CD14-positive monocyte (primary cell): ENCODE measurements at regions not wholly inside any gene's neighbourhood (a gene's known extent, or its start where the extent isn't known, plus 50 kb on each side); places are given as distances from the start of the nearest gene placed in this dataset. TPM values are rescaled to one million over a fixed set of nuclear protein-coding genes. Genes with fewer than 3 reads are reported as not detected.

ENCODE experiments used
- DNase-seq, 3 donors: peaks; one replicate each; pipeline ENCODE4 v3.0.0-alpha.2; 2011 to 2022
- H2AFZ ChIP-seq: 2 replicates; pipeline ENCODE4 v1.6.0; 2012; ENCODE audit warnings: mild to moderate bottlenecking, low read depth, low read length, inconsistent platforms; ENCODE audit not compliant: insufficient read depth, poor library complexity, severe bottlenecking
- H3K27ac ChIP-seq, 2 donors: 1 replicate in 1 of 2; 2 replicates in 1 of 2; pipeline ENCODE4 v1.5.1; 2012 to 2013; ENCODE audit warnings: low read length in 2 of 2, control low read depth in 1 of 2, inconsistent platforms in 1 of 2, low read depth in 1 of 2, mild to moderate bottlenecking in 1 of 2
- H3K27me3 ChIP-seq, 2 donors: one replicate each; pipeline versions ENCODE4 v1.6.0 to v1.6.1; 2011 to 2013; ENCODE audit warnings: low read length in 2 of 2; ENCODE audit not compliant: control insufficient read depth in 2 of 2, insufficient read depth in 2 of 2
- H3K36me3 ChIP-seq, 2 donors: replicated peaks in 1 of 2; 1 replicate in 1 of 2; 2 replicates in 1 of 2; pipeline versions ENCODE4 v1.5.1 to v1.6.1; 2012 to 2013; ENCODE audit warnings: low read length in 2 of 2, control low read depth in 1 of 2, inconsistent platforms in 1 of 2, mild to moderate bottlenecking in 1 of 2; ENCODE audit not compliant: insufficient read depth in 2 of 2, control insufficient read depth in 1 of 2
- H3K4me1 ChIP-seq, 2 donors: 1 replicate in 1 of 2; 2 replicates in 1 of 2; pipeline versions ENCODE4 v1.5.1 to v1.6.1; 2012 to 2013; ENCODE audit warnings: low read length in 2 of 2, control low read depth in 1 of 2, inconsistent platforms in 1 of 2, mild to moderate bottlenecking in 1 of 2, moderate library complexity in 1 of 2; ENCODE audit not compliant: insufficient read depth in 2 of 2, control insufficient read depth in 1 of 2
- H3K4me2 ChIP-seq: replicated peaks from 2 replicates; pipeline ENCODE3; 2012; ENCODE audit warnings: low read length, moderate library complexity, mild to moderate bottlenecking; ENCODE audit not compliant: poor library complexity, severe bottlenecking; ENCODE audit errors: extremely low read depth
- H3K4me3 ChIP-seq, 3 experiments: fragments of 200-600 bp in 1 of 3; sonication (generic) in 1 of 3; replicated peaks in 1 of 3; 1 replicate in 2 of 3; 2 replicates in 1 of 3; pipeline ENCODE4 v1.5.1; 2011 to 2013; ENCODE audit warnings: low read length in 3 of 3, mild to moderate bottlenecking in 3 of 3, control low read depth in 2 of 3, low read depth in 2 of 3, inconsistent platforms in 1 of 3, moderate library complexity in 1 of 3
- H3K79me2 ChIP-seq: 2 replicates; pipeline ENCODE4 v1.6.0; 2012; ENCODE audit warnings: mild to moderate bottlenecking, control low read depth, inconsistent platforms, low read length, moderate library complexity; ENCODE audit not compliant: insufficient read depth
- H3K9ac ChIP-seq: 2 replicates; pipeline ENCODE4 v1.6.0; 2017; ENCODE audit warnings: low read length, mild to moderate bottlenecking; ENCODE audit not compliant: insufficient read depth, poor library complexity, severe bottlenecking
- H3K9me3 ChIP-seq, 2 donors: replicated peaks in 1 of 2; 1 replicate in 1 of 2; 2 replicates in 1 of 2; pipeline versions ENCODE4 v1.5.1 to v1.6.1; 2012 to 2013; ENCODE audit warnings: low read length in 2 of 2, control low read depth in 1 of 2; ENCODE audit not compliant: control insufficient read depth in 1 of 2, insufficient read depth in 1 of 2
- H4K20me1 ChIP-seq: 2 replicates; pipeline ENCODE4 v1.6.0; 2012; ENCODE audit warnings: mild to moderate bottlenecking, low read length, control low read depth, moderate library complexity; ENCODE audit not compliant: insufficient read depth
- H3K27ac Mint-ChIP-seq, 7 donors: one replicate each; pipeline ENCODE4 v1.8.0; 2020; ENCODE audit warnings: mild to moderate bottlenecking in 7 of 7, mixed read lengths in 7 of 7, moderate library complexity in 6 of 7, inconsistent platforms in 2 of 7
- H3K27me3 Mint-ChIP-seq, 3 donors: one replicate each; pipeline ENCODE4 v1.8.0; 2021 to 2022; ENCODE audit warnings: low read depth in 3 of 3, mild to moderate bottlenecking in 3 of 3, mixed read lengths in 3 of 3, moderate library complexity in 3 of 3, inconsistent platforms in 1 of 3
- H3K36me3 Mint-ChIP-seq, 2 donors: one replicate each; pipeline ENCODE4 v1.8.0; 2020; ENCODE audit warnings: mixed read lengths in 2 of 2, inconsistent platforms in 1 of 2, mild to moderate bottlenecking in 1 of 2
- H3K4me1 Mint-ChIP-seq: one replicate; pipeline ENCODE4 v1.8.0; 2020; ENCODE audit warnings: mild to moderate bottlenecking, mixed read lengths
- H3K4me3 Mint-ChIP-seq, 2 donors: one replicate each; pipeline ENCODE4 v1.8.0; 2020; ENCODE audit warnings: mild to moderate bottlenecking in 2 of 2, mixed read lengths in 2 of 2, moderate library complexity in 1 of 2
- H3K9me3 Mint-ChIP-seq, 7 donors: one replicate each; pipeline ENCODE4 v1.8.0; 2020 to 2022; ENCODE audit warnings: mixed read lengths in 7 of 7, mild to moderate bottlenecking in 6 of 7, moderate library complexity in 6 of 7, inconsistent platforms in 2 of 7
- CTCF ChIP-seq: fragments of 200-600 bp; IDR thresholded peaks from one replicate; pipeline ENCODE4 v1.8.0; 2022; ENCODE audit warnings: antibody characterized with exemption, mild to moderate bottlenecking
- WGBS: methylation state at CpG from one replicate; pipeline ENCODE4 v1.1.5; 2013; ENCODE audit warnings: missing lambda C conversion rate; ENCODE audit not compliant: insufficient coverage; 5-methylcytosine and 5-hydroxymethylcytosine counted together
- intact Hi-C, 2 donors: fragments of 100-400 bp; cut with micrococcal nuclease; formaldehyde crosslinking; loops; one replicate each; pipeline versions ENCODE4 v1.15.0 to v1.15.1; 2023
- small RNA-seq: library from RNA; depleted of rRNA; stranded (forward); fragments of <200 nt; gene quantifications from one replicate; pipeline ENCODE3, GENCODE V24; 2012; ENCODE audit warnings: low read depth; ENCODE audit not compliant: insufficient read length

- Histone ChIP-seq H3K9me3 (no peaks in the 10 kb centered on the region), H3K36me3 (no peaks in the 10 kb centered on the region), H3K27me3 (no peaks in the 10 kb centered on the region), H4K20me1 (no peaks in the 10 kb centered on the region), H3K9ac (no peak overlapping the region), H2AFZ (no peak overlapping the region), H3K79me2 (no peaks in the 10 kb centered on the region), H3K4me2 (no peak overlapping the region), H3K4me1 (no peaks in the 10 kb centered on the region), H3K27ac (no peak overlapping the region), H3K4me3 (no peak overlapping the region)
- Mint-ChIP-seq H3K36me3 (no peaks in the 10 kb centered on the region), H3K4me1 (no peaks in the 10 kb centered on the region), H3K27me3 (peaks cover 3 to 13% (median 3%) of the 10 kb centered on the region in 3 donors), H3K9me3 (peaks cover 0 to 7% (median 2%) of the 10 kb centered on the region in 7 donors), H3K27ac (no peak overlapping the region), H3K4me3 (no peak overlapping the region)
- no peak for TF ChIP-seq CTCF
- 93% methylated on average over 3 of the region's 8 CpGs for WGBS
- intact Hi-C loops: no loop called here
- no peak for DNase-seq
Measured at GRCh38 chr10:10967581-10968256, 50.0 kb upstream of the CELF2 start.

Small RNAs in the stretch of these regions (small RNA-seq; reads per million reads assigned to genes)
- not detected for gene AC025946.2
- gene AL355333.1: not detected
- gene CUX2P1: not detected
- gene RF00019: not detected
- not detected for gene RNA5SP299
